Activated T-cell treated with anti-CD3 and anti-CD28 coated beads for 48 hours (primary cell): ENCODE measurements at regions not wholly inside any gene's neighbourhood (a gene's known extent, or its start where the extent isn't known, plus 50 kb on each side); places are given as distances from the start of the nearest gene placed in this dataset.
A peak's percentile ranks its signal among the peaks of the same experiment; 100 is the strongest.

ENCODE experiments used
- DNase-seq: peaks from one replicate; pipeline ENCODE4 v3.0.0-alpha.2; 2020; ENCODE audit warnings: low read depth

DNA sequence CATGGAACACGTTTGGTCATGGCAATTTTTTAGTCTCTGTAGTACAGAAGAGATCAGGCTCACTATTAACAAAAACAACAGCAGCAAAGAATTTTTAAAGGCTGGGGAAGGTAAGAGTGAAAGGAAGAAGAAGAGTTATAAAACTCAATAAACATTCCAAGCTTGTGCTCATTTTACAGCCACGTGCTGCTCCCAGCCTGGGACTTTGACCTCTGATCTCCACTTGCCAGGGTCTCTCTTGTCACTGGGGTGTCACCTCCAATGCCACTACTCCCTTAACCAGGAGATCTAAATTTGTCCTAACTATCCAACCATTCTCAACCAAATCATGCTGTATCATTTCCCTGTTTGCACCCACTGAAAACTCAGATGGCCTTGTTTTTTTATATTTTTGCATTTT lies 605.1 kb downstream of the VRK1 start:
- DNase-seq = no peak

DNA sequence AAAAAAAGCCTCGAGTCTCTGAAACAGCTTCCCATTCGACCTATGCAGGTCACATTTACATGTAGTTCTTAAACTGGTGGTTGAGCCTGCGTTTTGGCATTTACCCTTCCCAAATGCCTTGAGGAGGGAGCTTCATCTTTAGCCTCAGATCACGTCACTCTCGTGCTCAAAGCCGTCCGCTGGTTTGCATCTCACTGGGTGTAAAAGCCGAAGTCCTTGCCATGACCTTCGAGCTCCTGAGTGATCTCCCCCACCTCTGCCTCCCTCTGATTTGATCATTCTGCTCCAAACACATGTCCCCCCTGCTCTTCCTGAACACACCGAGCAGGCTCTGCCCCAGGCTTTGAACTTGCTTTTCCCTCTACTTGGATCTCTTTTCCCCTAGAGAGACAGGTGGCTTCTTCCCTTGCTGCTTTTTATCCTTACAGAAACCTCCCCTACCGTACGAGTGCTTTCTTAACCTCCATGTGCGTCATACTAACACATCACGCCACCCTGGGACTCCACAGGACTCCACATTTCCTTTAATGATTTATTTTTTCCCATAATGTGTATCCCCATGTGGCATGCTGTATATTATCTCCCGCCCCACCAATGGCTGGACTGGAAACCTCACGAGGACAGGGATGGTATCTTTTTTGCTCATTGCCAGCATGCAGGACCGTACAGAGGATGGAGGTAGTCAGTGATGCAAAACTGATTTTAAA lies 610.7 kb downstream of the VRK1 start:
- no peak for DNase-seq

DNA sequence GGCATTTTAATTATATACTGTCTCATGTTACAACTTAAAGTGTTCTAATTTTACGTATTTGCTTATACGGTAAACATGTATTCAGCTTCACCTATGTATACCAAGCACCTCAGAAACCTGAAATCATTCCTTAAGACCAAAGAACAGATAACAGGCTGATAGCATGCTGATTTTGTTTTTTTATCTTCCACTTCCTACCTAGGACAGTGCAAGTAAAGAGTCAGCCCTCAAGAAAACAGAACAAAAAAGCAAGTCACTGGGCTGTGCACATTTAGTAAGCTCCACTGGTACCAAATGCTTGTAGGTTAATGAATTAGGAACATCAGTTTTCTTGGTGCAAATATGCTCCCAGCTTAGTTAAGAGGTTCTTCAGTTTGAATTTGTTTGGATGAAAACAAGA lies 611.3 kb downstream of the VRK1 start:
- DNase-seq = no peak

GRCh38 chr14:97408937-97409815 lies 612.0 kb downstream of the VRK1 start:
- DNase-seq = peak; percentile 20

DNA sequence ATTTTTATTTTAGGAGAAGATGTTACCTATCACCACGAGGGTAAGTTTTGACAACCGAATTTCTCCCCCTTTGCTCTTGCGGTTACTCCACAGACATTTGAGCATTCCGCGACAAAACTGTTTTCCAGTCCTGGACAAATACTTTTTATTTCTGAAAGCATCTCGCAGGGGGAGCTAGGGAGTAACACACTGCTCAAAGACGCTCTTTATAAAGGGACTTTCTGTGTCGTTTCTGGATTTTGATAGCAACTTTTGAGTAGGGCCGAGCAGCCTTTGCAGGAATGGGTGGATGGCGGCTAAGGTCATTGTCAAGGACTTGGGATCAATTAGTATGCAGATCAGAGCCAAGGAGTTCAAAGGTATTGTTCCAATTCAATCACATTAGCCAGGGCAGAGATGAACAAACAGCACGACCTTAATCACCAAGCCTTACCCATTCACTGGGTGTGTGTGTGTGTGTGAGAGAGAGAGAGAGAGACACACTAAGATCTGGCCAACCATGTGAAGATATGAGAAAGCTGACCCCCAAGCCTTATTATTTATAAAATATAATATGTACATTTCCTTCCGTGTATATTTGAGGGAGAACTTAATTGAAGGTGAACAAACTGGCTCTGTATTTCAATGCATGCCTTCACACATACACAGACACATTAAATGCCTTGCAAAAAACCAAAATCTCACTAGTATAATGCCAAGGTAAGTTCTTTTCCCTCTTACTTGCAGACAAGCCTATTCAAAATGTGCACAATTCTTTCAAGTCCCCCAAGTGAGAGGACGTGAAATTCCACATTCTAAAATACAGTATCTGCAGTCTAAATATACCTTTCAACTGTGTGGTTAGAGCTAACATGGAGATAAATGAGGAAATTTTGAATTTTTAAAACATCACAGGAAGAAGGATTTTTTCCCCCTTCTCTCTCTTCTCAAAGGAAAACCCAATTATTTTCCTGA lies 613.8 kb downstream of the VRK1 start:
- no peak for DNase-seq

DNA sequence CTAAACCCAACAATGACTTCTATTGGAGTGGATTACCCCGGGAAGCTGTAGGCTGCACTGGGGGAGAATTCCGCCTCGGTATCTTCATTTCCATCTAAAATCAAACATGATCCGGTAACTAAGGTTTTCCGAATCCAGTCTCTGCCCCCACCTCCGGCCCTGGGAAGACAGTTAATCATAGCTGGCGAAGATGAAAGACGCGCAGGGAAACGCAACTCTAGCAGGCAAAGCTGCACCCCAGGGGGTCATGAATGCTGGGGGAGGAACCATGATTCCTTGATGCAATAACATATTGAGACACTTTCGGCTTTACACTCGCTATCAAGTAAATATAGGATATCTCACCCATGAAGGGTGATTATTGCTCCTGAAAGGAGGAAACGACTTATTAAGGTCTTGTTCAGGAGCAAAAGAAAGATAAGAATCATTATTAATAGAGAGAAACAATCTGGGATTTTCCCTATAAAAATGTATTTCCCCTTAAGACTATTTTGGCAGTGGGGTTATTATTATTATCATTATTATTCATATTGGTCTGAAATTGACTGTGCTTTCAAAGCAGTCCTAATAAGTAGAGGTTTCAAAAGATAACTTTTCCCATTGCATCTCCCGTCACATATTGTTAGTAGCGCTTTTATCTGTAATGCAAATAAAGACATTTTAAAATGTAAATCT lies 614.9 kb downstream of the VRK1 start:
- DNase-seq = no peak

GRCh38 chr14:97413022-97413539 lies 615.9 kb downstream of the VRK1 start:
- DNase-seq = no peak

DNA sequence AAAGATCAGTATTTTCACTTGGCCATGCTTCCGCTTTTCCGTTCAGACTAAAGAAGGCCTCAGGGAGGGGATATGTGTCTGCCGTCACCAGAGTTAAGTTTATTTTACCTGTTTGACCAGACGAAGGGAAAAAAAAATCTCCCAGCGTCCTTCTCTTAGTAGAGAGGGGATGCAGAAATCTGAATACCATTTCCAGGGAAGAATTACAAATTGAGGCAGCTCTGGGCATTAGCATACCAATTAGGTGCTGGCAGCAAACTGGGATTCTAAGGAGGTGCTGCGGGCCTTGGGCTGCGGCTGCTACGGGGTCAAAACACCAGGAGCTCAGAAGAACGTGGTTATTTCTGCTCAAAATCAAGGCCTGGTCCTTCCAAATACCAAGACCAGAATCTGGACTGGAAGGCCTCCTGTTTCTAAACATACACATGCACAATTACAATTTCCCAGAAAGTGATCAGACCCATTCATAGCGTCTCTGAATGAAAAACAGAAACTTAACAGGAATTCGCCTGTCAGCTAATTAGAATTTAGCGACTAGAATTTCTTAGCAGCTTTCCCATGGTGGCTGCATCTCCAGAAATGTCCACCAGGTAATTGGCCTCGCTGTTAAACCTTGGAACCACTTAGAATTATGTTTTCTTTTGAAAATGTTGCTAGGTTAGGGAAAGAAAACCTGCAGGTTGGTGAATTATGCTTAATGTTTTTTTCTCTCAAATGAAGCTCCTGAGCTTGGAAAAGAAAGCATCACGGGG lies 617.0 kb downstream of the VRK1 start:
- no peak for DNase-seq

- no peak for DNase-seq
These were observed 617.5 kb downstream of the VRK1 start for GRCh38 chr14:97414718-97415098.

GRCh38 chr14:97415907-97416306 lies 618.7 kb downstream of the VRK1 start:
- DNase-seq = no peak

DNA sequence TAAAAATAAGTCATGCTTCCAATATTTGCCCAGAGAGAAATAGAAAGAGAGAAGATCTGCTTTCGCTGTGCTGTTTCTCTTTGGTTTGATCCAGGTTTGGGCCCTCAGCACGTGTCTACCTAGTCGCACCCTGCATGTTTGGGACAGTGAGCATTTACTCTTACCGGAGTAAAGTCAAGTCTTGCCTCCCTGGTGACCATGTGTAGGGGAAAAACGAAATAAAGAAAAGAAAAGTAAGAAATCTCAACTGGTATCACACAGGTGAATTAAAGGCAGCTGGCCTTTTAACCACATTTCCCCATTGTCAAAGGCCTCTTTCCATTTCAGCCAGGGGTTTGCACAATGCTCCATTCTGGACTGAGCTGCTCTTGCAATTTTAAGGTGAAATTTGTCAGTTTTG lies 619.4 kb downstream of the VRK1 start:
- no peak for DNase-seq

DNA sequence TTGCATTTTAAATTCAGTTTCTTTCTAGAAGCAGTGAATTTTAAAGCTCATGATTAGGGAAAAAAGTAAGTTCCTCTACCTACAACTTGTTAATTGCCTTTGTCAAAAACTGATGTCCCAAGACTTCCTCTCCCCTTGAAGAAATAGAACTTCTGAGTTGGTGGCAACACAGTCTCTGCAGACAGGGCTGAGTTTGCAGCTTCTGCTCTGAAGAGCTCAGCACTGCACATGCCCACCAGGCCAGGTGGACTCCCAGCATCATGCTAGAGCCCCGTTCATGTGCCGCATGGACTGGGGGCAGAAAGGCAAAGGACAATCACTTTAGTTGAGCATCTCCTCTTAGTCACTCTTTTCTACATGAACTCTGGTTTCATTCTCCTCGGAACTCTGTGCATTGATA lies 620.1 kb downstream of the VRK1 start:
- no peak for DNase-seq

GRCh38 chr14:97420211-97420610 lies 623.0 kb downstream of the VRK1 start:
- DNase-seq = no peak

DNA sequence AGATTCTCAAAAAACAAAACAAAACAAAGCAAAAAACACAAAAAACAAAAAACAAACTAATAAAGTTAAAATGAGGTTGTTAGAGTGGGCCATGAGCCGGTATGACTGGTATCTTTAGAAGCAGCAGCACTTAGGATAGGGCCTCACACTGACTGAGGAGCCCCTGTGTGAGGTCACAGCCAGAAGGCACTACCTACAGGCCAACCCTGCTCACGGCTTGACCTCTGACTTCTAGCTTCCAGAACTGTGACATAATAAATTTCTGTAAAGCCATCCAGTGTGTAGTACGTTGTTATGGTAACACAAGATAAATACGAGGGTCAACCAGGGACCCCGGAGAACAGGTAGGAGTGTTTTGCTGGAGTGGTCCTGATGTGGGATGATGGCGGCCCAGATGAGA lies 629.6 kb downstream of the VRK1 start:
- DNase-seq = no peak

DNA sequence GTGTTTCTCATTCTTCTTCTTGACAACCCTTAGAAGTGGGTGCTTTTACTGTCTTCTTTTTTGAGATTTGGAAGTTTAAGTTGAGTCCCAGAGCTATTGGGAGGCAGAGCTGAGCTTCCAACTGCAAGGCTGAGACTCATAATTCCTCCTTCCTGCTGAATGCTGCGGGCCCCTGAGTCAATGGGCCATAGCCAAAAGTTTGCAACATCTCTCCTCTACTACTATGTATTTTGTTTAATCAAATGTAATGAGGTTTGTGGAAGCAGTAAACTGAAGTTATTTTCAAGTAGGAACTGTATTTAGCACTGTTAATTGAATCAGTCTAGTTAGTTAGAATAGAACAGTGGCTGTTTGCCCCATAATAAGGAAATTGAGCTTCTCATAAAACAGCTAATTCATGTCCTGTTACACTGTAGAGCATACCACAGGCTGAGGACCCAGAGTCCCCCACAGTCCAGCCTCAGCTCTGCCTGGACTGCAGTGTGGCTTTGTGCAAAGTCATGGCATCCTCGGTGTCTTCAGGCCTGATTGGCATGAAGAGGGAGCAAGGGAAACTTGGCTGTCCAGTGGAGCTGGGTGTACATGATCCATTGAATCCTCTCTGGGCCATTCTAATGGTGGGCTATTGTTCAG lies 631.7 kb downstream of the VRK1 start:
- no peak for DNase-seq

DNA sequence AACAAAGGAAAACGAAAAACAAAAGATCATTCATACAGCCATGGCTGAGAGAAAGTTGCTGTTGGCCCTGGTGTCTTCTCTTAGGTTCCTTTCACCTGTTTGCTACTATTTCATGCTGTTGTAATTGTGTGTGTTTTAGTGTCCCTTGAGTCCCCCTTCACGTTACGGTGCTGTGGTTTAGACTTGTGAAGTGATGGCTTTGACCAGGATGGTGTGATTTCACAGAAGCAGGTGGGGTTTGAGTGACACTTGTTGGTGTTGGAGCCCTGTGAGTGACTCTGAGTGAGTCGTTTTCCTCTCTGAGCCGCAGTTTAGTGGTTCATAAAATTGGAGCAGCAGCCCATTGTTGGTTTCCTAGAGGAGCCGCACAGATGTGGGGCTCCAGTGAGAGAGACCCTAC lies 635.4 kb downstream of the VRK1 start:
- no peak for DNase-seq

- DNase-seq = no peak
These were observed 644.7 kb downstream of the VRK1 start for GRCh38 chr14:97441740-97442362.

GRCh38 chr14:97442363-97442762 lies 645.2 kb downstream of the VRK1 start:
- peak; percentile 22 for DNase-seq

- no peak for DNase-seq
These were observed 646.2 kb downstream of the VRK1 start for GRCh38 chr14:97443412-97443811.

DNA sequence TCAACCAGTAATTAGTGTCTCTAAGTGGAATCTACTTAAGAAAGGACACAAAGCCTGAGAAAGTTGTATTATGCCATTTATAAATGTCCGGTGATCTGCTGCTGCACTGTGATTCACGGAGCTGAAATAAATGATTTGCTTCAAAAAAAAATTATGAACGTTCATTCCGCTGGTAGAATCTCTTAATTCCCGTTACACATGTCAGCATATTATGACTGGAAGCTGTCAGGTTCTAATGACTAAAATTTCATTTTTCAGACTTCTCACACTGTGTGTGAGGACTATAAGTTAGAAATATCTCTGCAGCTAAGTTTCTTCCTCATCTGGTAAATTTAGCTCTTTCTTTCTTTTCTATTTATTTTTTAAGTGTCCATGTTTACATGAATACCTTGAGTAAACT lies 647.1 kb downstream of the VRK1 start:
- no peak for DNase-seq
